Dendritic cell treated with granulocyte-macrophage colony-stimulating factor and Interleukin-4, amounts not matched to agents 40 ng/mL and 50 ng/mL, for 4 days (primary cell): ENCODE measurements at regions not wholly inside any gene's neighbourhood (a gene's known extent, or its start where the extent isn't known, plus 50 kb on each side); places are given as distances from the start of the nearest gene placed in this dataset.
"Not testable (repeated sequence)": the region's sequence is repeated elsewhere in the genome, so short reads cannot be mapped to it uniquely, and the experiment has no call there.

Source experiments
- H3K27ac Mint-ChIP-seq: one replicate; pipeline ENCODE4 v1.8.0; 2022; ENCODE audit warnings: mild to moderate bottlenecking, mixed read lengths
- H3K27me3 Mint-ChIP-seq: one replicate; pipeline ENCODE4 v1.8.0; 2022; ENCODE audit warnings: mild to moderate bottlenecking, mixed read lengths
- H3K36me3 Mint-ChIP-seq: one replicate; pipeline ENCODE4 v1.8.0; 2022; ENCODE audit warnings: low read depth, mixed read lengths
- H3K4me1 Mint-ChIP-seq: one replicate; pipeline ENCODE4 v1.8.0; 2022; ENCODE audit warnings: low read depth, mixed read lengths
- H3K4me3 Mint-ChIP-seq: one replicate; pipeline ENCODE4 v1.8.0; 2022; ENCODE audit warnings: mild to moderate bottlenecking, moderate library complexity, mixed read lengths
- H3K9me3 Mint-ChIP-seq: one replicate; pipeline ENCODE4 v1.8.0; 2022; ENCODE audit warnings: mixed read lengths
- intact Hi-C: fragments of 100-400 bp; cut with micrococcal nuclease; formaldehyde crosslinking; loops from one replicate; pipeline ENCODE4 v1.15.0; 2022

DNA sequence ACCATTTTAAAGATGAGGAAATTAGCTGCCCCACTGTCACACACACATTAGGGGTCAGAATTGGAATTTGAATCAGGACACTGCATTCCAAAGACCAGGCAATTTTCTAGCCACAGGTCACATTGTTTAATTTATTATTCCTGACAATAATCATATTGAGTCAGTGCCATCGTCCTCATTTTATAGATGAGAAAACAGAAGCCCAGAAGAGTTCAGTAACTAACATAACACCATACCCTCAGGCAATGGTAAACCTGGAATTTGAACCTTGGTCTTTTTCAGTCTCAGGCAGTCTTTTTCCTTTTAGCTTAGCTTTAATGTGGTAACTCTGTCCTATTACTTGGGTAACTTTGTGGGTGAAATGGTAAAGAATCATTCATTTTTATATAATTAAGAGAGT is 330.3 kb upstream of the SYT1 start:
- Mint-ChIP-seq H3K36me3 (no peaks in the 10 kb centered on the region), H3K27ac (no peak overlapping the region), H3K4me1 (no peaks in the 10 kb centered on the region), H3K9me3 (no peaks in the 10 kb centered on the region), H3K4me3 (no peak overlapping the region), H3K27me3 (no peaks in the 10 kb centered on the region)
- intact Hi-C loops: no loop called here

DNA sequence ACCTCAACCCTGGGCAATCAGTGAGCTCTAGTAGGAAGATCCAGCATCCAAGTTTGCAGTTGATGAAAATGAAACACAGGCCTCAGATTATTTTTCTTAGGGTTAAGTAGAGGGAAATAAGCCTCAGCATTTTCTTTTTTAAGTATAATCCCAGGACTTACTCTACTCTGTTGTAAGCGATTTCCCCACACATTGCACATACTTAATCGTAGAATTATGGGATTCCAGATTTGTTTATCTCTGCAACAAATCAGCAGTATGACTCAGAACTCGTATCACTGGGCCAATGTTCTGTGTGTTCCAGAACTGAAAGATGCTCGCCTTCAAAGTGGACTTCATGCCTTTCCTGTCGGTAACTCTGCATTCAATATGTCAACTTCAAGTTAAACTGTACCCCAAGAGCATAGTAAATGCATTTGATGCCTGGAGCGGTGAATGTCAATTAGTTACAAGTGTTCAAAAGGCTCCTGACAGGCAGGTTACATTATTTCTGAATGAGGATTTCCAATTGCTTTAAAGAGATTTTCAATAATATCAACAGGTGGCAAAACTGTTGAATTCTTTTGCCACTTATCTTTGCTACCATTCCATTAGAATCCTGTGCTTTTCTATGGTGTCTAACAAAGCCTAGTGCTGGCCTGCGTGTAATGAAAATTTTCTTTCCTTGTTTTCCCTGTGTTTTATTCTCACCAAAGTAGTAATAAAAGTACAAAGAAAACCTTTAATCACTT is 323.8 kb upstream of the SYT1 start:
- H3K4me1 Mint-ChIP-seq: no peaks in the 10 kb centered on the region
- H3K27me3 Mint-ChIP-seq: no peaks in the 10 kb centered on the region
- H3K27ac Mint-ChIP-seq: no peak overlapping the region
- no peaks in the 10 kb centered on the region for H3K36me3 Mint-ChIP-seq
- no peak overlapping the region for H3K4me3 Mint-ChIP-seq
- intact Hi-C loops: no loop called here
- H3K9me3 Mint-ChIP-seq: no peaks in the 10 kb centered on the region

DNA sequence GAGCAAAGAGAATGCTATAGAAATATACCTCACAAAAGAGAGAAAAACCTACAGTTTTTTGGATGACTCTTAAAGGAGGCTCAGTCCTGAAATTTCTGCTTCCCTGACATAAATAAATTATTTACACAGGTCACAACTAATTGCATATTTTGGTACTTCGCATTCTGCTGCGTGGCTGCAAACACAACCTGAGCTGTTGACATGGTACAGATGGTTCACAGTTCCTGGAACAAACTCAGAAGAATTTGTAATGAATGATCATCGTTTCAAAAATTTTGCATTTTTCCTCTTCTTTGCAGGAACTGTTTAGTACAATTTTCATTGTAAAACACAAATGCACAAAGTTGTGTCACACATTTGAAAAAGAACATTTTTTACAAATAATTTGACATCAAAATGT is 313.7 kb upstream of the SYT1 start:
- intact Hi-C loops: no loop called here
- Mint-ChIP-seq H3K4me1 (no peaks in the 10 kb centered on the region), H3K27me3 (no peaks in the 10 kb centered on the region), H3K27ac (no peak overlapping the region), H3K9me3 (no peaks in the 10 kb centered on the region), H3K4me3 (no peak overlapping the region), H3K36me3 (no peaks in the 10 kb centered on the region)

DNA sequence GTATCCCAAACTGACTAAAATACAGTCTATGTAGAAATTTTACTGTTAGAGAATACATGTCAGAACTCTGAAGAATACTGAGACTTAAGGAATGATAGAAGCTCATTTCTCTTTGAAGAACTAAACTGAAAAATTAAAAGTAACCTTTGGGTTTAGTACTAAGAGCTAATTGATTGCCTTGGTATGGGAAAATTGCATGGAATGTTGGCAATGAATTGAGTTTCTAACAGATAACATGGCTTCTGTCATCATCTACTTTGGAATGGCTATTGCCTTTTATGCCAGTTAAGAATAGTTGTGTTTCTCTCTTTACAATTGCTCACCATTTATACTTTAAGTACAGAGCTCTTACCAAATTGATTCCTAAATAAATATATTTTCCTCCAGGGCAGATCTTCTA is 308.8 kb upstream of the SYT1 start:
- Mint-ChIP-seq H3K36me3 (no peaks in the 10 kb centered on the region), H3K27me3 (peaks cover 1% of the 10 kb centered on the region), H3K9me3 (no peaks in the 10 kb centered on the region), H3K4me1 (no peaks in the 10 kb centered on the region), H3K4me3 (no peak overlapping the region), H3K27ac (no peak overlapping the region)
- intact Hi-C loops: no loop called here

DNA sequence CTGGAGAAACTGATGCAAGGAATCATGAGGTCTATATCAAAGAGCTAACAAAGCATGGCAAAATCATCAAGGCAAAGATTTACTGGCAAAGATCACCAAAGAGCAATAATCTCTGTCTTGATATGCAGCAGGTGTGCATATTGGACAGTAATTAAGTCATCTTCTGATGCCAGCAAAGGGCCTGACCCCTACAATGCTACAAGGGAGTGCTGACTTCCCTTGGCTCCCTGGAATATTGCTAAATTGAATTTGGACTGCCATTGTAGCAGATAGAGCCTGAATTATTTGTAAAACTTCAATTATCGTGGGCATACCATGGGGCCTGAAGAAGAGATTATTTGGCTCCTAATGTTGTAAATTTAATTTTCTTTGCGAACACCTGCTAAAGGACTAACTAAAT is 307.9 kb upstream of the SYT1 start:
- intact Hi-C loops: no loop called here
- H3K4me3 Mint-ChIP-seq: no peak overlapping the region
- H3K36me3 Mint-ChIP-seq: no peaks in the 10 kb centered on the region
- H3K9me3 Mint-ChIP-seq: no peaks in the 10 kb centered on the region
- no peaks in the 10 kb centered on the region for H3K4me1 Mint-ChIP-seq
- no peak overlapping the region for H3K27ac Mint-ChIP-seq
- peaks cover 1% of the 10 kb centered on the region for H3K27me3 Mint-ChIP-seq

DNA sequence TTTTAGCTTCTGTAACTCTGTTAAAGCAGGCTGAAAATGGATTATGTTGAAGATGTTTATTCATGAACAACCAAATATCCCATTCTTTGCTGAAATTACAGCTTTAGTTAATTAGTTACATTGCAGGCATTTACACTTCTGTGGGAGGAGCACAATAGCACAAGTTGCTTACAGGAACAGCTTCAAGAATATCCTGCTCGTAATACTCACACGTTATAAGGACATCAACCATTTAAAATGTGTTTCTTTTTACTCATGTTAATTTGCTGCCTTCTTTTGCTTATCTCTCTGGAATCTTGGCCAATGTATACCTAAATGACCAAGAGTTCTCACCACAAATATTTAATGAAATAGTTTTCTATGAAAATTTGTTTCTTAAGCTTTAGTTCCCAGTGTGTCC is 305.2 kb upstream of the SYT1 start:
- H3K27ac Mint-ChIP-seq: no peak overlapping the region
- H3K36me3 Mint-ChIP-seq: no peaks in the 10 kb centered on the region
- peaks cover 1% of the 10 kb centered on the region for H3K27me3 Mint-ChIP-seq

DNA sequence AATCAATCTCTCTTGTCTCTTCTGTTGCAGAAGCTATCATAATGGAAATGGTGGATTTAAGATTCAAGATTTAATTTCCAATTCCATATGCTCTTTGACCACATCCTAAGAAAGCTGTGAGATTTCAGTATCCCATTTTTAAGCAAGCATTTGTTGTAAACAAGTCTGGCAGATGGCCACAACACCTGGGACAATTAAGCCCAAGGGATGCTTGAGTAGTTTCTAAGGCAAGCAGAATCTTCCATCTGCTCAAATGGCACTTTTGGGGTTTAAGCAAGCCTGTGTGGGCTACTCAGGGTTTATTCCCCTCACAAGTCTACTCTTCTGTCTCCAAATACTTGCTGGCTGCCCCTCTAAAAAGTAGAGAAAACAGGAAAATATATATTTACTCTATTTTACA is 304.7 kb upstream of the SYT1 start:
- no peaks in the 10 kb centered on the region for H3K36me3 Mint-ChIP-seq
- no peak overlapping the region for H3K4me3 Mint-ChIP-seq
- no peaks in the 10 kb centered on the region for H3K9me3 Mint-ChIP-seq
- no peaks in the 10 kb centered on the region for H3K4me1 Mint-ChIP-seq
- no peak overlapping the region for H3K27ac Mint-ChIP-seq
- peaks cover 1% of the 10 kb centered on the region for H3K27me3 Mint-ChIP-seq
- intact Hi-C loops: no loop called here

More for the DNA sequence above, 305.2 kb upstream of the SYT1 start:
- no peaks in the 10 kb centered on the region for H3K4me1 Mint-ChIP-seq
- H3K4me3 Mint-ChIP-seq: no peak overlapping the region
- intact Hi-C loops: no loop called here
- H3K9me3 Mint-ChIP-seq: no peaks in the 10 kb centered on the region

DNA sequence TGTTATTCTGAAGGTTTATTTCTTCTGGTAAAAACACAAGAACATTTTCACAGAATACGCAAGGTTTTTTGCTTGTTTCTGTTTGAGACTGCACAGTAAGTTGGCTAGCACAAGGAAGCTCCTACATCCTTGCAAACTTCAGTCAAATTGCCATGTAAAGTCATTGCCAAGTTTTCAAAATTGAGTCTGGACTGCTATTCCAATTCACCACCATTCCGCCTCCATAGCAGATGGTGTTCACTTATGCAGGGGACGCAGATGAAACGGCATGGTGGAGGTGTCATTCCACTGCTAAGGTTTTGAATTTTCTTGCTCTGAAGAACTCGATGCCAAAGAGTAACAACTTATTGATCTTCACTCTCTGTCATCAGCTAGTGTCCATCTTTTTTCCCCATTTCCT is 303.9 kb upstream of the SYT1 start:
- no peaks in the 10 kb centered on the region for H3K4me1 Mint-ChIP-seq
- H3K27me3 Mint-ChIP-seq: peaks cover 1% of the 10 kb centered on the region
- H3K4me3 Mint-ChIP-seq: no peak overlapping the region
- H3K9me3 Mint-ChIP-seq: no peaks in the 10 kb centered on the region
- no peak overlapping the region for H3K27ac Mint-ChIP-seq
- no peaks in the 10 kb centered on the region for H3K36me3 Mint-ChIP-seq
- intact Hi-C loops: no loop called here

DNA sequence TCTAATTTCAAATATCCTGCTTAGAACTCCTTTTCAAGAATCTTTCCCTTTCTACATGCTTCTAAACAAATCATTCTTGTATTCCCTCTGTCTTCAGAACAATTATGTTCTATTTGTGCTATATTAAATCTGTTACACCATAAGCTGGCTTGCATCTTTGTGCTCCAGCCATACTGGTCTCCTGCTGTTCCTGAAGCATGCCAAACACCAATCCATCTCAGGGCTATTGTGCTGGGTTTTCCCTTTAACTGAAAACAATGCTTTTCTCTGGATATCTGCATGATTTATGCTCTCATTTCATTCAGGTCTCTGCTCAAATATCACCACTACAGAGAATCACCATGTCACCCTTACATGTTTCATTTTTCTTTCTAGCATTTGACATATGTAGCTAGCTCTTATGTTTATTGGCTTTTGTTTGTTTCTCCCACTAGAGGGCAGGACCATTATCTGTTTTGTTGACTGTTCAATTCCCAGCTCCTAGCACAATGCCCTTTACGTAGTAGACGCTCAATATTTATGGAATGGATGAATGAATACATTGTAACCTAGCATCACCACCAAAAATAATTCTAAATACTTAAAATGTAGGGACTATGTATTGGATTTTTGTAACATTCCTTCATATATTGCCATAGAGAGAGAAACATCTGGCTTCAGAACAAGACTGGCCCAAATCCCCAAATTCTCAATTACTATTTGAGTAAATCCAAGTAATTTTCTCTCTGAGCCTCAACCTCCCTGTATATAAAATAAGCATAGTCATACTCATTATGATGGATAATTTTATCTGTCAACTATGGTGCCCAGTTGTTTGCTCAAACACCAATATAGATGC is 302.0 kb upstream of the SYT1 start:
- Mint-ChIP-seq H3K4me3 (no peak overlapping the region), H3K36me3 (no peaks in the 10 kb centered on the region), H3K4me1 (no peaks in the 10 kb centered on the region), H3K9me3 (no peaks in the 10 kb centered on the region), H3K27me3 (peaks cover 1% of the 10 kb centered on the region), H3K27ac (no peak overlapping the region)
- intact Hi-C loops: no loop called here

DNA sequence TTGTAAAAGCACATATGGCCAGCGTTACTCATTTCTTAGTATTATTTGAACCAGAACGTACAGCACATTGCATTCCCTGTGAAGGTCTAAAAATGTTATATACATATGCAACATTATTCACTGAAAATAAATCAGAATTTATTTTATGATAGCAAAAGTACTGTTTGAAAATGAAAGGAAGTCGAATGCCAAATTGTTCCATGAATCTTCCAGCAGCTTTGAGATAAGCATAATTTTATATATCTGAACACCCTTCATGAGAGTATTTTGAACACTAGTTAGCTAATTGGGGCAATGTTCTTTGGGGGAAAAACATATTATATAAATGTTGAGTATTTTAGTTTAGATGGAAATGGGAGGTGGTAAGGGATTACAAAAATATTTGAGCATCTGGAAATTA is 300.7 kb upstream of the SYT1 start:
- H3K27ac Mint-ChIP-seq: no peak overlapping the region
- intact Hi-C loops: no loop called here
- H3K27me3 Mint-ChIP-seq: no peaks in the 10 kb centered on the region
- H3K9me3 Mint-ChIP-seq: no peaks in the 10 kb centered on the region
- H3K4me3 Mint-ChIP-seq: no peak overlapping the region
- no peaks in the 10 kb centered on the region for H3K4me1 Mint-ChIP-seq
- H3K36me3 Mint-ChIP-seq: no peaks in the 10 kb centered on the region

DNA sequence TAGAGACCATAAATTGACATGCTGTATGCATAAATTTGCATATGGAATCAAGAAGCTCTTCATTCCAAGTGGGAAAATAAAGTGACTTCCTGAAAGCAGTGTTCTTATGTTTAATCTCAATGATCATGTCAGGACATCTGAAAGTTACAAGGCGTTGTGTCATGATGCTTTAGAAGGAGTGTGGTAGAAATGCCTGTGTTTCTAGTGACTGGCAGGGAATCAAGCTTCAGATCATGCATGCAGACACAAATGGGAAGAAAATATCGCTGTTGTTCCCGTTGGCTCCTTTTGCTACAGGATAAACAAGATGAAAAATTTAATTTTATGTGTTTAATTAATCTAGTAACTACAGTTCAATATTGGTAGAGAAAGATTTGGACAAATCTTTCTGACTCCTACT is 298.1 kb upstream of the SYT1 start:
- no peak overlapping the region for H3K27ac Mint-ChIP-seq
- H3K27me3 Mint-ChIP-seq: no peaks in the 10 kb centered on the region
- H3K4me3 Mint-ChIP-seq: no peak overlapping the region
- H3K4me1 Mint-ChIP-seq: no peaks in the 10 kb centered on the region
- H3K9me3 Mint-ChIP-seq: no peaks in the 10 kb centered on the region
- H3K36me3 Mint-ChIP-seq: no peaks in the 10 kb centered on the region
- intact Hi-C loops: no loop called here

DNA sequence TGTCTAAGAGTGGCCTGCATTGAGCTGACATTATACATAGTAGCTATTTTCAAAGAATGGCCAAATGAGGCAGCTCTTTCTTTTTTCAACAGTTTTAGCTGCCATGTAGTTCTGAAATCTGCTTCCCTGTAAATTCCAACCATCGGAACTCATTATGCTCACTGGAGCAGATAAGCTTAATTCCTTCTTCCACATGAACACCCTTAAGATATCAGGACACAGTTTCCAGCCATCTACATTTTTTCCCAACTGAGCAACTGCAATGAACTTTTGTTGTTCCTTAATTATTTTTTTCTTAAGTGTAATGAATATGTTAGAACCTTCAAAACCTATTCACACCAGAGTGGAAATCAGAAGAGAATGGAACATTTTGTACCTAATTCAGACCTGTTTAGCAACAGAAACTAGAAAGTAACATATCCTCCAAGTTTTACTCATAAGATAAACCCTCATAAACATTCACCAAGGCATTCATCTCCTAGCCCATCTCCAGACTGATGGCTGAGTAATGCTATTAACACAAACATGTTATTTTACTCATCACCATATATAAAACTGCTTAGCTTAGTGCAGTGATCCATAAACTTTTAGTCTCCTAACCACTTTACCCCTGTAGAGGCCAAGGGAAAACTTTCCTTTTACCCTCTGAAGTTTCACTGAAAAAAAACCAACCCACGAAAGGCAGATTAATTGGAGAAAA is 296.1 kb upstream of the SYT1 start:
- no peak overlapping the region for H3K4me3 Mint-ChIP-seq
- H3K27me3 Mint-ChIP-seq: no peaks in the 10 kb centered on the region
- no peak overlapping the region for H3K27ac Mint-ChIP-seq
- no peaks in the 10 kb centered on the region for H3K36me3 Mint-ChIP-seq
- H3K9me3 Mint-ChIP-seq: no peaks in the 10 kb centered on the region
- intact Hi-C loops: no loop called here
- H3K4me1 Mint-ChIP-seq: no peaks in the 10 kb centered on the region

DNA sequence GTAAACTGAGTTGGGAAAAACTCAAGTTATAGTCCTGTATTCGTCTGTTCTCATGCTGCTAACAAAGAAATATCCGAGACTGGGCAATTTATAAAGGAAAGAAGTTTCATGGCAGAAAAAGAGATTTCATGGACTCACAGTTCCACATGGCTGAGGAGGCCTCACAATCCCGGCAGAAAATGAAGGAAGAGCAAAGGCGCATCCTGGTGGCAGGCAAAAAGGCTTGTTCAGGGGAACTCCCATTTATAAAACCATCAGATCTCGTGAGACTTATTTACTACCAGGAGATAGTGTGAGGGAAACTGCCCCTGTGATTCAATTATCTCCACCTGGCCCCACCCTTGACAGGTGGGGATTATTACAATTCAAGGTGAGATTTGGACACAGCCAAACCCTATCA is 292.6 kb upstream of the SYT1 start:
- H3K9me3 Mint-ChIP-seq: no peaks in the 10 kb centered on the region
- no peak overlapping the region for H3K4me3 Mint-ChIP-seq
- no peaks in the 10 kb centered on the region for H3K27me3 Mint-ChIP-seq
- intact Hi-C loops: loop anchor here (5.0 kb wide), 1 partner anchor 180 kb away; no protein-coding TSS in a partner anchor
- H3K4me1 Mint-ChIP-seq: no peaks in the 10 kb centered on the region
- no peak overlapping the region for H3K27ac Mint-ChIP-seq
- no peaks in the 10 kb centered on the region for H3K36me3 Mint-ChIP-seq

DNA sequence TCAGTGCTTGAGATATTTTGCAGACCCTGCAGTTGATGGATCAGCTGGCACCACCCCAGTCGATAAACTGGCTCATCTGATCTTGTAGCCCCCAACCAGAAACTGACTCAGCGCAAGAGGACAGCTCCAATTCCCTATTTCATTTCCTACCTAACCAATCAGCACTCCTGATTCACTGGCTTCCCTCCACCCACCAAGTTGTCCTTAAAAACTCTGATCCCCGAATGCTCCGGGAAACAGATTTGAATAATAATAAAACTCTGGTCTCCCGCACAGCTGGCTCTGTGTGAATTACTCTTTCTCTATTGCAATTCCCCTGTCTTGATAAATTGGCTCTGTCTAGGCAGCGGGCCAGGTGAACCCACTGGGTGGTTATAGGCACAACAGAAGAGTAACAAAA is 289.4 kb upstream of the SYT1 start:
- H3K4me1 Mint-ChIP-seq, intact Hi-C loops, H3K36me3 Mint-ChIP-seq, H3K4me3 Mint-ChIP-seq, H3K27me3 Mint-ChIP-seq, H3K27ac Mint-ChIP-seq: not testable (repeated sequence)
- H3K9me3 Mint-ChIP-seq: peaks cover 17% of the 10 kb centered on the region
